AML-193 (cell line): ENCODE measurements at regions not wholly inside any gene's neighbourhood (a gene's known extent, or its start where the extent isn't known, plus 50 kb on each side); places are given as distances from the start of the nearest gene placed in this dataset.

Source experiments
- DNase-seq, 2 experiments: peaks; one replicate each; lab custom pipeline; 2025; lab: John Stamatoyannopoulos, UW

DNA sequence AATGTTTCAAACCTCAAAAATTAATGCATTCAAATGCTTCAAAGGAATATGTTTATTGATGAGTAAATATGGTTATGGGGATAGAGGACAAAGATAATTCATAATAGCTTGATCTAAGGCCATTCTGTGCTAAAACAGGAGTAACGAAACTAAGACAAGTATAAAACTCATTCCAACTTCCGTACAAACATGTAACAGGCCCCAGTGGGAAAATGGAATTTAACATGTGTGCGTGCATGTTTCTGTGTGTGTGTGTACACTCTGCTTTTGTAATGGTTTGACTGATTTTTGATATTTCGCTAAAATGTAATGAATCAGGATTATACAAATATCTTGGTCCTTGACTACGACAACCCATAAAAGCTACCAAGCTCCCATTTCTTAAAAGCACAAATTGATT, 91.0 kb downstream of the KLF12 start:
- DNase-seq = no peak

DNA sequence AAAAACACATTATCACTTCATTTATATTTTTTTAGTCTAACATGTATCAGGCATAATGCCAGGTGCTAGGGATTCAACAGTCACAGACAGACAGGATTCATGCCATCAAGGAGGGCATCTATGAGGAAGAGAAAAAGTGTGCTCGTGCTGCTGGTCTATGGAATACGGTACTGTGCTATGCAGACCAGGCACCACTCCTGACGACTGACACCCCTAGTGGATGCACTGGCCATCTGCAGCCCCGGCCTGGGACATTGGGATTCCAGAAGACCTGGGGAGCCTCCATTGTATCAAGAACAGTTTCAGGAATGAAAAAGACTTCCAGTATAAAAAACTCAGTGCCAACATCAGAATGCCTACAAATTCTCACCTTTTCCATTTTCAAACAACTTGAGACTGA, 94.0 kb downstream of the KLF12 start:
- DNase-seq = peak; percentile 24 to 37

DNA sequence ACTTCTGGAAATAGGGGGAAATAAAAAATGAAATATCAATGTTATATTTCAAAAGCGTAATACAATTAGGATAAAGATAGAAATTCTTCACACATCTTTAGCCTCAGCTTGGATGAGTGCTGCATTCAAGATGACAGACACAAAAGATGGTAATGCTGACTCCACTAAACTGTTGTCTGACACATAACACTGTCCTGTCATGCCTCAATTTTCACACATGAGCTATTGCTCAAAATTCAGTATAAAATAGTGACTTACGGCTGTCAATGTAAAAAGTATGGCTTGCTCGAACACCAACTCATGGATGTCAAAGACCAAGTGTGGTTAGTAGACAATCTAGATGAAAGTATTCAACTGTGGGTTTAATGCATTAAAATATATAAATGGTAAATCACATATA, 94.5 kb downstream of the KLF12 start:
- no peak for DNase-seq

DNA sequence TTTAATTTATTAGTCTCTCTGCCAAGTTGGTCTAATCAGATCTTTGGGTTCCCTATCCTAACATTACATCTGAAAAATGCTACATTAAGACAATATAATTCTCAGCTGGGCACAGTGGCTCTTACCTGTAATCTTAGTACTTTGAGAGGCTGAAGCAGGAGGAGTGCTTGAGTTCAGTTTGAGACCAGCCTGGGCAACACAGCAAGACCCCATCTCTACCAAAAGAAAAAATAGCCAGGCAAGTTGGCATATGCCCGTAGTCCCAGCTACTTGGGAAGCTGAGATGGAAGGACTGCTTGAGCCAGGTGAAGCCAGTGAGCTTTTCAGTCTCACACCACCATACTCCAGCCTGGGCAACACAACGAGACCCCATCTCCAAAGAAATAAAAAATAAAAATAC, 95.0 kb downstream of the KLF12 start:
- no peak for DNase-seq

DNA sequence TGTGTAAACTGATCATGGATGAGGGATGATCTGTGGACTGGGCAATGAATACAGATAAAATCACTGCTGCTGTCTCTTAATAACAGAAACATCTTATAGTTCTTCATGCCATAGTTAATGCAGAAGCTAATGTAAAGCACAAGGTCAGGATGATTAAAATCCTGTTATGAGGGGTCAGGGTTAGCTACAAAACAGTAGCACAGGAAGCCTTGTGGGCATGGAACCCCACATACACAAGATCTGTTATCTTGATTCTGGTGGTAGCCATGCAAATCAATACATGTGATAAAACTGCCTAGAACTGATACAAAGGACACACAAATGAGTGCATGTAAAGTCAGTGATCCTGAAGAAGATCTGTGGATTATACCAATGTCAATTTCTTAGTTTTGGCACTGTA, 96.4 kb downstream of the KLF12 start:
- no peak for DNase-seq

DNA sequence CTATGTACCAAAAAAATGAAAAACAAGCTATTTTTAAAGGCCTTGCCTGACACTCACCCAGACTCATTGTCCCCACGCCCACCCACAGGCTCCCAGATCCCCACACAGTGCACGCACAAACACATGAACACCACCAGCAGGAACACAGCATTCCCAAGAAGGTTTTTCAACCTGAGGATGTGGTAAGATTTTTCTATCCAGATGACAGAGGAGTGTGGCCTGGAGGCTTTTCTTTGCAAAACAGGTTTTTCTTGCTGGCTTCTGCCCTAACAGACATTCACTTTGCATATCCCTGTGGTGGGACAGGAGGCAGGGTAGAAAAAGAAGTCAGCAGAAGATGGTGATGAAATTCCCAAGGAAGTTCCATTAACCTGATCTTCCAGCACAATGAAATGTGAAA, 97.8 kb downstream of the KLF12 start:
- DNase-seq = no peak

DNA sequence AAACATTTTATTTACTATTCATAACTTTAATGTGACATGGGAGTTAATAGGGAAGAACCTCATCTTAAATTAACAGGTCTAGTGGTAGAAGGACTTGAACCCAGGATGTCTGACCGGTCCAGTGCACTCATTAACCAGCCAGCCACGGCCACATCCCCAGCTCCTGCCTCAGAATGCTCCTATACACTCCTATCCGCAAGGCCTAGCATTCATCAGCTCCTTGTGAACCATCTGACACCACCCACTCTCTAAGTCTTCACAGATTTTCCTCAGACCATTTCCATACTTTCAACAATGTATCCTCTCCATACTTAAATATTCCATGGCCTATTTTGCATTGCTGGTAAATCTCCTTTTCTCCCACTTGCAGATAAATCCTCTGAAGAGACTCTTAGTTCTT, 98.3 kb downstream of the KLF12 start:
- DNase-seq = no peak

DNA sequence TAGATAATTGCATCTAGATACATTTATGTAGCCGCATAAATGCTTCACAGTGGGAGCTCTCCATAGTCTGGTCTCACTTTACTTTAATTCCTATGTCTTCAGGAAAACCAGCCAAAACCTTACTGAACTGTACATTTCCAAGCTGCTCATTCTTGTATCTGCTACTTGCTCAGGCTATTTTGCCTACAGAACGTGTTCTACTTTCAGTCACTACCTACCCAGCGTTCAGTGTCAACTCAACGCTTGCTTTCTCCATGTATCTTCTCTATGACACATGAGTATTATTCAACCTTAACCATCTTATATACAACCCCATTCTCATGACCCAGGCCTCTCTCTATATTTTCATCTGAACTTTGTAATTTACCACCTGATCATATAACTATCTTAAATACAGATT, 101.9 kb downstream of the KLF12 start:
- DNase-seq = no peak

DNA sequence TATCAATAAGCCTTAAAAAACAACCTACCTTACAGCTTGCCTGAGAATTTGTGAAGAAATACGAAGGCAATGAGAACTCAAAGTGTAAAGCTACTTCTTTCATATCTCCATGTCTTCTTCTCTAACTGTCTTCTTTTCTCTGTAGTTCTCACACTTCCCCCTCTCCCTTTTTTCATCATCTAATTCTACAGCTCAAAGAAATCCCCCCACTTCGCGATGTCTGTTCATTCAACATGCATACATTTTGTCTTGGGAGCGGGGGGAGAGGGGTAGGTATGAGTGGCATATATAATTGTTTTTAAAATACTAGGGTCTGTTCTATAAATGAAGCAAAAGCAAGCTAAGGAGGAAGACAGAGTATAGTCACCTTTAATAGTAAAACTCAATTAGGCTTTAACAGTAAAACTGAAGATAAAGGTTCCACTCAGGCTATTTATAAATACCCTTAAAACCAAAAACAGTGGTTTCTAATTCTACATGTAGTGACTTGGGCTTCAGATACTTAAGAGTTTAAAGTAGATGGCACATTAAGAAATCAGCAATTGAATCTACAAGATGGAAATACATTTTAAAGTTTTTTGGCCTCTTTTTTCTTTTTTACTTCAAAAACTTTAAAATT, 106.9 kb downstream of the KLF12 start:
- DNase-seq = no peak

DNA sequence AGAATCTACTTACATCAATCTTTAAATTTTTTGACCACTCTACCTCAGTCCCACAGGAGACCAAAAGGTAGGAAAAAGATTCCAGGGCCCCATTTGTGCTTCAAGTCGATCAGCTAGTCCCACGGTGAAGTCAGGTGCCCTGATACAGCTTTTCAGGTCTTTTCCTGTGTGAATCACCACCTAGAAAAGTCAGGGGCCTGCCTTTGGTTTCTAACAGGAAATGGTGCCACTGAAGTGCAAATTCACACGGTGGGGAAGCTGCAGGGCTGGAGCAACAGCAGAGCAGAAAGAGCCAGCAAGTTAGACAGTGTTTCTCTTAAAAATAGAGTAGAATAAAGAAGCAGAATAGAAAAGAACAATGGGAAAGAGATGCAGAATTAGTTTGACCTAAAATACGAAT, 107.5 kb downstream of the KLF12 start:
- no peak for DNase-seq

DNA sequence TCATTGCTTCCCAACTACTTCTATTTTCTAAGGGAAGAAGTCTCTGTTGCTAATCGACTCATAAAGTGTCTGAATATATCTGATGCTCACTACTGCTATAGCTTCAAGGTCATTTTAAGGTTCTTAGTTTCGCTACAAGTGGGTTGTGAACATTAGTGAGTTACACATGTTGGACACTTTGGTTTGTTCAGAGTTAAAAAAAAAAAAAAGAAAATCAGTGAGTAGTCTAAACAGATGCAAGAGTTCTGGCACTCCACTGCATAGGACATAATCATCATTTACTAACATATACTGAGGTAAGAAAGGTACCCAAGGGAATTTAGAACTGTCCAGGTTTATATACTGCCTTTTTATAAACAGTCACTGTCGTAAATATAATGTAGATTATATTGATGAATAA, 108.8 kb downstream of the KLF12 start:
- DNase-seq = no peak

DNA sequence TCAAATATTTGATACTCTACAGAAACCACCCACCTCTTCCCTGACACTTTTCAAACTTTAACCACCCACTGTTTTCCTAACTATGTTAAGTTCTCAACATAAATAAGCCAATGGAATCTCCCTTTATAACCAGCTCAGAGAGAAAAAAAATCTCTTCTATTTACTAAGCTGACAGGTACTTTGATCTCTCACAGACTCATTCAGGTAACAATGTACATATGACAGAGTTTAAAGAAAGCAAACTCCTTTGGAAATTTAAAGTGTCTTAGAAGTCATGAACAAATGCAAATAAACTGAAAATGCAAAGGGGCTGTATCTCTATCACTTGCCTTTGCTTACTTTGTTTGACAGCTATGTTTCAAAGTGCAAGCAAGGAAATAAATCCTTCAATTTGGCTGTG, 109.3 kb downstream of the KLF12 start:
- DNase-seq = no peak

DNA sequence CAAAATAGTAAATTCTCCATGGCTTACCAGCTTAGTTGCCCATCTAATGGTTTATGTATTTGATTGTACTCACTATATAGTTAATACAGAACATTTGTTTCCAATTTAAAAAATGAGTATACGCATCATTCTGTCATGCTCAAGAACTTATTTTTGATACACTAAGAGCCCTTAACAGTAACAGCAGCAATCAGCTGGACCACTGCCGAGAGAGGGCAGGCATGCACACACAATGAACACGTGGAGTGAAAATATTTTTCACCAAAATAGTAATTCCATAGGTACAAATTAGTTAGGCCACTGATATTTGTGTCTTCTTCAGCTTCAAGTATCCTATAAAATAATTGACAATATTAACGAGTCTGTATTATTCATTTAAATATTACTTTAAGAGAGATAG, 109.9 kb downstream of the KLF12 start:
- DNase-seq = no peak

DNA sequence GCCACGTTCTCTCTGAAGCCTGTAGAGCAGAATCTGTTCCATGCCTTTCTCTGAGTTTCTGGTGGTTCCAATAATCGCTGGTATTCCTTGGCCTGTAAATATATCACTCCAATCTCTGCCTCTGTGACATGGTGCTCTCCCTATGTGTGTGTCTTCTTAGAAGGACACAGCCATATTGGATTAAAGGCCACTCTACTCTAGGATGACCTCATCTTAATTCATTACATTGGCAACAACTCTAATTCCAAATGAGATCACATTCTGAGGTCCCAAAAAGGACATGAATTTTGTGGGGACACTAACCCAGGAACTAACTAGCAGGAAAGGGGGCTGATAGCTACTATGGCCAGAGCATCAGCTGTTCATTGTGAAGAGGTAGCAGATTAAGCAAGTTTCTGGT, 110.7 kb downstream of the KLF12 start:
- DNase-seq = no peak

DNA sequence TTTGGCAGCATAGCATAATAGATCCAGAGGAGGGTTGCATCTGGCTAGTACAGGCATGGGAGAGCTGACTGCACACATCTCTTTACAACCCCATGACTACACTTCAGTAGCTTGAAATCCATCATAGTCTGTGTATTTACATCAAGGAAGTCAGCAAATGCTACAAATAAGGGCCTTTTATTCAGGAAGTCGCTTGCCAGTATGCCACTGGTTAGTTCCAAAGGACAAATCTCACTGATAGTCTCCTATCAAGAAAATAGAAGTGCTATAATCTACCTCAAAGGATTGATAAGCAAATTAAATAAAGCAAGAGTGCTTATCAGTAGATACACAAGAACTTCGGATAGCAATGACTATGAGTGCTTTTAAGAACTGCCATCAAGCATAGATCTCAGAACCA, 112.7 kb downstream of the KLF12 start:
- DNase-seq = no peak

DNA sequence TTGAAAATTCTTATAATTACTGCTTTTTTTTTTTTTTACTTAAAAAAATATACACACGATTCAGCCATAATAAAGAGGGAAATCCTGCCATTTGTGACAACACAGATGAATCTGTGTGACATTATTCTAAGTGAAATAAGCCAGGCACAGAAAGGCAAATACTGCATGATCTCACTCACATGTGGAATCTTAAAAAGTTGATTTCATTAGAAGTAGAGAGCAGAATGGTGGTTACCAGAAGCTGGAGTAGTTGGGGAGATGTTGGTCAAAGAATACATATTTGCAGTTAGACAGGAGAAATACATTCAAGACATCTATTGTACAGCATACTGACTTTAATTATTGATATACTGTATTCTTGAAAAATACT, 116.2 kb downstream of the KLF12 start:
- no peak for DNase-seq

DNA sequence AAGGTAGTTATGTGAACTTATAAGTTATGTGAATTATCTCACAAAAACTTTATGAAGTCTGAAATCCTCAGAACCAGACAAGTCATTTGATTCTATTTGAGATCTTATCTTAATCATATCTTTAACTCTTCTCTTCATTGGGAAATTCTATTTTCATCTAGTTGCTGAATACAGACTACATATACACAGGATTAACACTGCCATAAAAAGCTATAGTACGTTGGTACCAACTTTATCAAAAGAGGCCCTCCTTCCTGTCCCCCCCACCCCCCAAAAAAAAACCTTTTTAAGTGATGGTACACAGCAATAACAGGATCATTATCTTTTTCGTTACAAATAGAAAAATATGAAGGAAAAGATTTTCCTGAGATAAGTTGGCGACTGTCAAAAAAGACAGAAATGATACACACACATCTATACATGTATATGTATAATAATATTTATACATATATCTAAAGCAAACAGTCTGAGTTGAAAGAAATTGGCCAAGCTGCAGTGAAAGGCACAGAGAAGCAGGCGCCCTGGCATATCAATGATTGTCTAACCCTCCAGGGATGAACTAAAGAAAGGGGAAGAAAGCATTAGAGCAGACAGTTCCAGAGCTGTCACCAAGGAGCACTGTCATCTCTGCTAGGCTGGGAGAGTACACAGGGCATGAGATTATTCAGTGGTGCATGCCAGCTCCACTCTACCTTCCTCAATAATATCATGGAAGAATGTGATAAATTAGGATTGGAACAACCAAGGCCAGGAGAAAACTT, 116.7 kb downstream of the KLF12 start:
- no peak for DNase-seq

DNA sequence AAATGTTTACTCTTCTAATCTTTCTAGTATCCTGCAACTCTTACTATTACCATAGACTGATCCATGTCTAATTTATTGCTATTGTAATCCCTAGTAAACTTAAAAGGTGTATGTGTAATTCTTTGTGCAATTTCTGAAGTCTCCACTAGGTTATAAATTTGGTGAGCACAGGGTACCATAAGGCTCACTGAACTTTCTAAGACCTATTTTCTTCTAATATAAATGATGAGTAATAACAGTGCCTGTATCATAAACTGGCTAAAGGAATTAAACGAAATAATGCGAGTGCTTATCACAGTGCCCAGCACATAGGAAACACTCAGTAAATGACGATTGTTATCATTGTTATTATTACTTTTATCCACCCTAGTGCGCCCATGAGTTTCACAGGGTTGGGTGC, 119.1 kb downstream of the KLF12 start:
- DNase-seq = no peak

DNA sequence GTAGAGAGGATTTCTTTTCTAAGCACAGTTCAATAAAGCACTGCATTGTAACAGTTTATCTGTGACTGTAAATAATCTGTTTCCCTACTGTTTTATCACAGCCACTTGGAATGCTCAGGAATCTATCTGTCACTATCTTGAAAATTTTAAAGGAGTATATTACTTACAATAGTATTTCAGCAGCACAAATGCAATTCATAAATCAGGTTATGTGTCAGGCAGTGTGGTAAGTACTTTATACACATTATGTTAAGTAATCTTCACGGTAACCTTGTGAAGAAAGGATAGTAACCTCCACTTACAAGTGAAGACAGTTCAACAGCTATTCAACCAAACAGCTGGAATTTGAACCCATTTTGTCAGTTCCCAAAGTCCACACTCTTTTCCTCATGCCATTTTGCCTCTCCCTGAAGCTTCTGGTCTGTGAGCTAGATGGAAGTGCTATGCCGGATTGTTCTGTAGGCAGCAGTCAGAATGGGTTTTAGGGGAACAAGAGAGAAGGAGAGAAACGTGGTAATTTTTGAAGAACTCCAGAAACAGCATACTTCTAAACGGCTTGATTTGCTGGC, 125.0 kb downstream of the KLF12 start:
- DNase-seq = no peak

DNA sequence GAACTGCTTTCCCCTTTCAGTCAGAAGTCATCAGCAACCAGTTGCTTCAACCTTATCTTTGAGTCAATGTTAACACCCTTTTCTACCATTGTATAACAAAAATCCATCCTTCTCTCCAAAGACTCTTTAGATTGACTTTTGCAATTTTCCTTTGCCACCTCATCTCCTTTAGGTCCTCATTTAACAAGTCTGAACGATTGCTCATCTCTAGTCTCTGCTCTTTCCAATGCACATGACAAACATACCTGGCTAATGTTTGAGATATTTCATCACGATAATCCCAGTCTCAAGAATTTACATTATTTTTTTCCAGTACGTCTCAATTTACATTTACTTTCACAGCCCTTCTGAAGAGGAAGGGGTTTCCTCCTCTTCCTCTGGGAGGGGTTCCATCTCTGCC, 127.5 kb downstream of the KLF12 start:
- DNase-seq = no peak

DNA sequence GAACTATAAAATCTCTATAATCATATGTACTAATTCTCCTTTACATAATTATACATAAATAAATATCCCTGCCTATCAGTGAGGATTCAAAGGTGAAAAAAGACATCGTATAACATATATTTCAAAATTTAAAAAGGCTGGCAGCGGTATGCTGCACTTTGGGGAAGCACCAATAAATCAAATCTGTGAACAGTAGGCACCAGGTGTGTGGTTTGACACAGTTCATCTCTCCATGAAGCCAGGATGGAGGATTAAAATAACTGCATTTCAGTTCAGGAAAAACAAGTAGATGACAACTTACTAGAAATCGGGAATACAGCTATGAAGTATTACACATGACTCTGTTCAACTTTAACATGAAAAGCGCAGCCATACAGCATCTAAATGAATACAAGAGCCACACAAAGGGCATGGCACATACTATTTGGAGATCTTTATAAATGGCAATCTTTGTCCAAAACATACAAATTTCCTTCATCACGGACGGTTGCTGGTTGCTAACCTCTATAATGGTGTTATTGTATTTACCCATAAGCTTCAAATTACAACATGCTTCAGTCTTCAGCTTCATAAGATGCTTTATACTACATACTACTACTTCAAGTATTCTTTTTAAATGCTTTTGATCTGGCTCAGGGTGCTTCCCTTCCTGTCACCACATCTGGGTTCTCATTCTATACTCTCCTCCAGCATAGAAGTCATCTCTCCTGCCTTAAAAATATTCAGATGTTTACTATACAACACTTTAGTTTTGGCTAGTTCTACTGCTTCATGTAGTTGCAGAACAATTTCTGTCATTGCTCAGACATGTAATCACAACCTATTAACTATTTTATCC, 128.7 kb downstream of the KLF12 start:
- no peak for DNase-seq

DNA sequence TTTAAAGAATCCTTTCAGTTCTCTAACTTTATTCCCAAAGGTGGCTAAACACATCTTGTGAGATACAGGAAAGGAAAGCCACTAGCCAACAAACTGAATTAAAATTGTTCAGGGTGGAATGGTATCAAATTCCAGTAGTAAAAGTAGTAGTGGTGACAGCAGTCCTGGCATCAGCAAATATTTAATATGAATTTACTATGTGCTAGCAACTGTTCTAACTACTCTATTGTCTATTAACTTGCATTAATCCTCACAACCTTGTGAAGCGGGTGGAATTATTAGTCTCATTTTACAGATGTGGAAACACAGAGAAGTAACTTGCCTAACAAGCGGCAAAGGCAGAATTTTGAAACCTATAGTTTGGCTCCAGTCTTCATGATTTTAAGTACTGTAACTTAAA, 130.1 kb downstream of the KLF12 start:
- DNase-seq = no peak

DNA sequence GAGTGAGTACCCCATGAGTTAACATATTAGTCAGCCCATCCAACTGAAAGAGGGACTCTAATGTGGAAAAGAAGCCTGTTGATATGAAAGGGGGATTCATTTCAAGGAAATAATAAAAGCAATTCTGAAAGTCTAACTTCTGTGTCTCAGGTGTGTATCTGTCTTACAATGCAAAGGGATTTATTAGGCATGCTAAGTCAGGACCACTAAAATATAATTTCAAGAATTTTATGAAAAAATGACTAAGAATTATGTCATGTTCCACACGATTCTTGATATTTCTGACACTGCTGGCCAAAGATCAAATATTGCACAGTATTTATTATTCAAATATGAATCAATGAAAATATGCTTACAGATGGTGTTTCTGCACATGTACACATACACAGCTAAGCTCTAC, 130.8 kb downstream of the KLF12 start:
- DNase-seq = no peak
